Neural progenitor cell (in vitro differentiated cells): ENCODE measurements at regions not wholly inside any gene's neighbourhood (a gene's known extent, or its start where the extent isn't known, plus 50 kb on each side); places are given as distances from the start of the nearest gene placed in this dataset.

Experiments
- CTCF ChIP-seq: fragments of 200-600 bp; sonication (generic); IDR thresholded peaks from 2 replicates; pipeline ENCODE4 v1.5.1; 2017; ENCODE audit warnings: antibody characterized with exemption, mild to moderate bottlenecking
- EZH2 ChIP-seq: fragments of 200-600 bp; sonication (generic); IDR thresholded peaks from 2 replicates; pipeline ENCODE4 v1.6.1; 2017; ENCODE audit warnings: antibody characterized with exemption, mild to moderate bottlenecking, moderate library complexity
- EZH2phosphoT487 ChIP-seq: fragments of 200-600 bp; sonication (generic); IDR thresholded peaks from 2 replicates; pipeline ENCODE4 v1.6.1; 2017; ENCODE audit warnings: antibody characterized with exemption

GRCh38 chr4:10333942-10334341, 123.3 kb downstream of the ZNF518B start:
- TF ChIP-seq CTCF (no peak), EZH2 (no peak), EZH2phosphoT487 (no peak)
